Breast epithelium (tissue), 4 donors: ENCODE measurements at regions not wholly inside any gene's neighbourhood (a gene's known extent, or its start where the extent isn't known, plus 50 kb on each side); places are given as distances from the start of the nearest gene placed in this dataset.

Source experiments
- DNase-seq, 2 donors: peaks; one replicate each; pipeline ENCODE4 v3.0.0-alpha.2; 2019; ENCODE audit warnings: low spot score in 2 of 2
- H3K27ac ChIP-seq, 2 donors: fragments of 200-600 bp; sonication (generic) in 1 of 2; one replicate each; pipeline ENCODE4 v1.5.1; 2016 to 2019; ENCODE audit warnings: mild to moderate bottlenecking in 1 of 2
- H3K27me3 ChIP-seq, 2 donors: fragments of 200-600 bp; sonication (generic) in 1 of 2; one replicate each; pipeline versions ENCODE4 v1.5.1 to v1.6.0; 2017 to 2019; ENCODE audit warnings: control low read depth in 1 of 2, mild to moderate bottlenecking in 1 of 2
- H3K36me3 ChIP-seq: fragments of 200-600 bp; one replicate; pipeline ENCODE4 v1.5.1; 2019
- H3K4me1 ChIP-seq, 2 donors: fragments of 200-600 bp; sonication (generic); one replicate each; pipeline ENCODE4 v1.5.1; 2016 to 2019; ENCODE audit warnings: control low read depth in 1 of 2
- H3K4me3 ChIP-seq, 3 donors: fragments of 200-600 bp; sonication (generic); 1 replicate in 2 of 3; 2 replicates in 1 of 3; pipeline ENCODE4 v1.5.1; 2016 to 2019; ENCODE audit warnings: mild to moderate bottlenecking in 3 of 3, moderate library complexity in 2 of 3
- H3K9me3 ChIP-seq, 2 donors: fragments of 200-600 bp; sonication (generic) in 1 of 2; one replicate each; pipeline ENCODE4 v1.5.1; 2016 to 2019; ENCODE audit warnings: control low read depth in 1 of 2
- POLR2A ChIP-seq: fragments of 450-650 bp; IDR thresholded peaks from one replicate; pipeline ENCODE4 v1.6.1; 2016; ENCODE audit warnings: antibody characterized with exemption, mild to moderate bottlenecking, moderate library complexity
- POLR2AphosphoS5 ChIP-seq, 3 donors: sonication (generic); formaldehyde crosslinking; IDR thresholded peaks; one replicate each; pipeline ENCODE4 v1.6.1; 2017; ENCODE audit warnings: antibody characterized with exemption in 3 of 3
- intact Hi-C: fragments of 100-400 bp; cut with DNase I; formaldehyde crosslinking; loops from one replicate; pipeline ENCODE4 v1.15.1; 2023; ENCODE audit warnings: low total_unique reads
- TF ChIP-seq, protein P1 (sequence below), 3 donors: fragments of 450-650 bp; IDR thresholded peaks; one replicate each; pipeline ENCODE4 v1.5.1; 2016 to 2017; ENCODE audit warnings: antibody characterized with exemption in 3 of 3, mild to moderate bottlenecking in 3 of 3, moderate library complexity in 3 of 3

DNA sequence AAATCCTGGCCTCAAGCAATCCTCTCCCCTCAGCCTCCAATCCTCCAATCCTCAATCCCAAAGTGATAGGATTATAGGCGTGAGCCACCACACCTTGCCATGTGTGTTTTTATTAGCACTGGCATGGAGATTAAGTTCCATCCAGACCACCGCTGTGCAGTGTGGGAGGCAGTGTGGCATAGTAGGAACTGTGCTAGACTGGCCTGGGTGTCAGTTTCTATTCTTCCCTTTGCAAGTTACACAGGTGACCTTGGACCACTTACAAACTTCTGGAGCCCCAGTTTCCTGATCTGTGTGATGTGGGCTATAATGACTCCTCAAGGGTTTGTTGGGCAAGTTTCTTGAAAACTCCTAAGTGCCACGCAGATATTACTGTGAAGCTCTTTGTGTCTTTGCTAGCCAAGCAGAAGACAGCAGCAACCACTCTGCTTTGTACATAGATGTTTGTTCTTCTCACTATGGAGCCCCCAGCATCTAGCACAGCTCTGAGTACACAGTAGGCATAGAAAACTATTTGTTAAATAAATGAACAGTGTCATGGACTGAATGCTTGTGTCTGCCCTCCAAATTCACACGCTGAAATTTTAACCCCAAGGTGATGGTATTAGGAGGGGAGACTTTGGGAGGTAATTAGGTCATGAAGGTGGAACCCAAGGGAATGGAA lies 93.0 kb downstream of the LBH start:
- Histone ChIP-seq H3K9me3 (no peaks in the 10 kb centered on the region), H3K36me3 (no peaks in the 10 kb centered on the region), H3K27ac (no peak overlapping the region), H3K27me3 (no peaks in the 10 kb centered on the region), H3K4me3 (no peak overlapping the region), H3K4me1 (no peaks in the 10 kb centered on the region)
- DNase-seq = no peak
- TF ChIP-seq, protein P1, sequence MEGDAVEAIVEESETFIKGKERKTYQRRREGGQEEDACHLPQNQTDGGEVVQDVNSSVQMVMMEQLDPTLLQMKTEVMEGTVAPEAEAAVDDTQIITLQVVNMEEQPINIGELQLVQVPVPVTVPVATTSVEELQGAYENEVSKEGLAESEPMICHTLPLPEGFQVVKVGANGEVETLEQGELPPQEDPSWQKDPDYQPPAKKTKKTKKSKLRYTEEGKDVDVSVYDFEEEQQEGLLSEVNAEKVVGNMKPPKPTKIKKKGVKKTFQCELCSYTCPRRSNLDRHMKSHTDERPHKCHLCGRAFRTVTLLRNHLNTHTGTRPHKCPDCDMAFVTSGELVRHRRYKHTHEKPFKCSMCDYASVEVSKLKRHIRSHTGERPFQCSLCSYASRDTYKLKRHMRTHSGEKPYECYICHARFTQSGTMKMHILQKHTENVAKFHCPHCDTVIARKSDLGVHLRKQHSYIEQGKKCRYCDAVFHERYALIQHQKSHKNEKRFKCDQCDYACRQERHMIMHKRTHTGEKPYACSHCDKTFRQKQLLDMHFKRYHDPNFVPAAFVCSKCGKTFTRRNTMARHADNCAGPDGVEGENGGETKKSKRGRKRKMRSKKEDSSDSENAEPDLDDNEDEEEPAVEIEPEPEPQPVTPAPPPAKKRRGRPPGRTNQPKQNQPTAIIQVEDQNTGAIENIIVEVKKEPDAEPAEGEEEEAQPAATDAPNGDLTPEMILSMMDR (IDR thresholded peaks at IDR 0.05) = no peak
- TF ChIP-seq POLR2AphosphoS5 (IDR thresholded peaks at IDR 0.05) = no peak
- no peak for TF ChIP-seq POLR2A
- intact Hi-C loops = no loop called here

DNA sequence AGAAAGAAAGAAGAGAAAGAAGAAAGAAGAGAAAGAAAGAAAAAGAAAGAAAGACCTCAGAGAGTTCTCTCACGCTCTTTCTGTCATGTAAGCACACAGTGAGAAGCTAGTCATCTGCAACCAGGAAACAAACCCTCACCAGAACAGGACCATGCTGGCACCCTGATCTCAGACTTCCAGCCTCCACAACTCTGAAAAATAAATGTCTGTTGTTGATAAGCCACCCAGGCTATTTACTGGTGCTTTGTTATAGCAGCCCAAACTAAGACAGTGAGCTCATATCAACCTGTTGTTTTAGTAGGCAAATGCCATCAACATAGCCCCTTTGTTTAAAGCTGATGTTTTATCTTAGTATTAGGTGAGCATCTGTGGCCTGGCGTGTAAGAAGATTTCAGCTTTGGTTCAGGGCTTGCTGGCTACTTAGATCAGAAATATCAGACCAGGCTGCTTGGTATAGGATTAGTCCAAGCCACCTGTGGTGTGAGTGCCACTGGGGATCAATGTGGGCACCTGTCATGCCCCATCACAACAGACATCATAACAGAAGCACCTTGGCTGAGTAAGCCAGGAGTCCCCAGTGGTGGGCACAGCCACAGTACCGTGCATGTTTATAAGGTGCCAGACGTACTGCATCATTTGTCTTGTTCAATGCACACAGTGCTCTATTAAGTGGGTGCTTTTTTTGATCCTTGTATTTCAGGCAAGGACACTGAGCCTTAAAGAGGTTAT lies 94.4 kb downstream of the LBH start:
- no peaks in the 10 kb centered on the region for H3K27me3 ChIP-seq
- no peak overlapping the region for H3K4me3 ChIP-seq
- no peak for TF ChIP-seq POLR2A
- TF ChIP-seq POLR2AphosphoS5 (IDR thresholded peaks at IDR 0.05) = no peak
- TF ChIP-seq, protein P1 (IDR thresholded peaks at IDR 0.05) = no peak
- intact Hi-C loops = no loop called here
- H3K36me3 ChIP-seq = no peaks in the 10 kb centered on the region
- no peaks in the 10 kb centered on the region for H3K9me3 ChIP-seq
- H3K27ac ChIP-seq = no peak overlapping the region
- H3K4me1 ChIP-seq = no peaks in the 10 kb centered on the region
- DNase-seq = no peak

DNA sequence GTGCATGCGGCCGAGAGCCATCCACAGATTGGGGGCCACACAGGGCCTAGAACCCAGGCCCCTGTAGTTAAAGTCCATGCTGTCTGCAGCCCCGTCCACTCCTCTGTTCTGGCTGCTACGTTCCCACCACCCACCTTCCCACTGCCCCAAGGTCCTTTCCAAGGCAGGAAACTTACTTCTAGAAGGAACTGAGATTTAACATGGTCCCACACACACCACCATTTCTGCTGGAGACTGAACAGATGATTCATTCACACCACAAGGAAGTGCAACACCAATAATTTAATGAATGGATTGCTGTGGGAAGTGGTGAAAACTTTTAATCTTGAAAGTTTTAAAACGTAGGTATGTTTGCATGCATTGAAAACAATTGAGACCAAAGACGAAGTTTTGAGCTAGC lies 95.2 kb downstream of the LBH start:
- no peaks in the 10 kb centered on the region for H3K36me3 ChIP-seq
- H3K9me3 ChIP-seq = no peaks in the 10 kb centered on the region
- no peaks in the 10 kb centered on the region for H3K27me3 ChIP-seq
- intact Hi-C loops = no loop called here
- TF ChIP-seq POLR2AphosphoS5 (IDR thresholded peaks at IDR 0.05) (no peak), POLR2A (no peak)
- TF ChIP-seq, protein P1 (IDR thresholded peaks at IDR 0.05) = no peak
- no peak overlapping the region for H3K4me3 ChIP-seq
- H3K4me1 ChIP-seq = no peaks in the 10 kb centered on the region
- H3K27ac ChIP-seq = no peak overlapping the region
- DNase-seq = no peak

DNA sequence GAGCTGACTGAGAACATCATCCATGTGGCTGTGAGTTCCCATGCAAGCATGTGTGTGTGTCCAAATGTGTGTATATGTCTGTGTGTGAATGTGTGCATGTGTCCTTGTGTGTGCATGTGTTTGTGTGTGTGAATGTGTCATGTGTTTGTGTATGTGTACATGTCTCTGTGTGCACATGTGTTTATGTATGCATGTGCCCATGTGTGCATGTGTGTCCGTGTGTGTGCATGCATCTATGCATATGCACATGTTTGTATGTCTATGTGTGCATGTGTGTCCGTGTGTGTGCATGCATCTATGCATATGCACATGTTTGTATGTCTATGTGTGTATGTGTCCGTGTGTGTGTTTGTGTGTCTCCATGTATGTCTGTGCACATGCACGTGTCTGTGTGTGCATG lies 99.7 kb downstream of the LBH start:
- Histone ChIP-seq H3K27me3 (no peaks in the 10 kb centered on the region), H3K36me3 (no peaks in the 10 kb centered on the region), H3K27ac (no peak overlapping the region), H3K9me3 (no peaks in the 10 kb centered on the region), H3K4me1 (peaks cover 0 to 8% of the 10 kb centered on the region in 2 donors), H3K4me3 (no peak overlapping the region)
- no peak for DNase-seq
- TF ChIP-seq POLR2A (no peak), POLR2AphosphoS5 (IDR thresholded peaks at IDR 0.05) (no peak)
- TF ChIP-seq, protein P1 (IDR thresholded peaks at IDR 0.05) = no peak
- intact Hi-C loops = no loop called here

DNA sequence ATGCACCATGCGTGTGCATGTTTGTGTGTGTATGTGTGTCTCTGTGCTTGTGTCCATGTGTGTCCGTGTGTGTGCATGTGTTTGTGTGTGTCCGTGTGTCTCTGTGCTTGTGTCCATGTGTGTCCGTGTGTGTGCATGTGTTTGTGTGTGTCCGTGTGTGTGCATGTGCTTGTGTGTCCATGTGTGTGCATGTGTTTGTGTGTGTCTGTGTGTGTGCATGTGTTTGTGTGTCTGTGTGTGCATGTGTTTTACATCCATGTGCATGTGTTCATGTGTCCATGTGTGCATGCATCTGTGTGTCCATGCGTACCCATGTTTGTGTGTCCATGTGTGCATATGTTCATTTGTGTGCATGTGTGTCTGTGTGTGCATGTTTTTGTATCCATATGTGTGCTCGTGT lies 100.5 kb downstream of the LBH start:
- H3K4me1 ChIP-seq = peaks cover 0 to 8% of the 10 kb centered on the region in 2 donors
- intact Hi-C loops = no loop called here
- DNase-seq = no peak
- TF ChIP-seq POLR2AphosphoS5 (IDR thresholded peaks at IDR 0.05) = no peak
- TF ChIP-seq, protein P1 (IDR thresholded peaks at IDR 0.05) = no peak
- no peaks in the 10 kb centered on the region for H3K36me3 ChIP-seq
- no peaks in the 10 kb centered on the region for H3K9me3 ChIP-seq
- H3K4me3 ChIP-seq = no peak overlapping the region
- H3K27me3 ChIP-seq = no peaks in the 10 kb centered on the region
- H3K27ac ChIP-seq = no peak overlapping the region
